ENCODE measurements at regions not wholly inside any gene's neighbourhood (a gene's known extent, or its start where the extent isn't known, plus 50 kb on each side); places are given as distances from the start of the nearest gene placed in this dataset.

DNA sequence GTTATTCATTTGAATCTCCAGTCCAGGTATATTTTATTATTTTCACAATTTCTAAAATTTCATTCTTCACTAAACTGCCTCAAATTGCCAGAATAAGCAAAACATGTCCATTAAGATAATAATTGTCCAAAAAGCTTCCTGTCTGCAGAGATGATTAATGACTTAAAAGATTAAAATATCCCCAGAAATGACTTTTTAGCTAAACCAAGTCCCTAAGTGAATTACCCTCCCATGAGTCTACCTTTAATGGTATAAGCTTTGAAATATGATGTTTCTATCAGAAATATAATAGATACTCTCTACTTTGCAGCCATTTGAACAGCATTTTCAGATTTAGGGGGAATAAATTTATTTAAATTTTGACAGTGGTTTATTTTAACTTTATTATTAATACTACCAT is 289.2 kb upstream of the EMCN start:
- TF ChIP-seq EZH2 (IDR thresholded peaks at IDR 0.05; ENCODE audit: borderline replicate concordance, low read depth, low read length, severe bottlenecking), result no peak
- TF ChIP-seq, protein P1, sequence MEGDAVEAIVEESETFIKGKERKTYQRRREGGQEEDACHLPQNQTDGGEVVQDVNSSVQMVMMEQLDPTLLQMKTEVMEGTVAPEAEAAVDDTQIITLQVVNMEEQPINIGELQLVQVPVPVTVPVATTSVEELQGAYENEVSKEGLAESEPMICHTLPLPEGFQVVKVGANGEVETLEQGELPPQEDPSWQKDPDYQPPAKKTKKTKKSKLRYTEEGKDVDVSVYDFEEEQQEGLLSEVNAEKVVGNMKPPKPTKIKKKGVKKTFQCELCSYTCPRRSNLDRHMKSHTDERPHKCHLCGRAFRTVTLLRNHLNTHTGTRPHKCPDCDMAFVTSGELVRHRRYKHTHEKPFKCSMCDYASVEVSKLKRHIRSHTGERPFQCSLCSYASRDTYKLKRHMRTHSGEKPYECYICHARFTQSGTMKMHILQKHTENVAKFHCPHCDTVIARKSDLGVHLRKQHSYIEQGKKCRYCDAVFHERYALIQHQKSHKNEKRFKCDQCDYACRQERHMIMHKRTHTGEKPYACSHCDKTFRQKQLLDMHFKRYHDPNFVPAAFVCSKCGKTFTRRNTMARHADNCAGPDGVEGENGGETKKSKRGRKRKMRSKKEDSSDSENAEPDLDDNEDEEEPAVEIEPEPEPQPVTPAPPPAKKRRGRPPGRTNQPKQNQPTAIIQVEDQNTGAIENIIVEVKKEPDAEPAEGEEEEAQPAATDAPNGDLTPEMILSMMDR (IDR thresholded peaks at IDR 0.05; ENCODE audit: borderline replicate concordance, extremely low read depth, low read length, poor library complexity, severe bottlenecking), result no peak
- ATAC-seq (ENCODE audit: insufficient read depth, low read depth), result no peak

DNA sequence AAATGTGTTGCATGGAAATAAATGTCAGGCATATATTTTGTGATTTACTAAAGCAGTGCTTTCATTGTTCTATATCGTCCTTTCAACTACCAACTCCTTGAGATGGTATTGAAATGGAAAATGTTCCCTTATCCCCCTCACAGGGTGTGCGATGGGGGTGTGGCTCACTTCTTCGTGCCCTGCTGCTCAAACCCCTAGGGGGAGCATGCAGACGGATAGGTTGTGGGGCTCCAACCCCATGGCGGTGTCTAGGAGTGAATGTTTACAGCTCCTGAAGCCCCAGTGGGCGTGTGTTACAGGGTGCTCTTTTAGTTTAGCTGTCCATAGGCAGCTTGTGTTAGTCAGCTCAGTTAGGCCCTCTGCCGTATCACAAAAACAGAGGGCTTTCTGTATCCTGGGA is 287.7 kb upstream of the EMCN start:
- Histone ChIP-seq H3K9me3 (ENCODE audit: insufficient read depth, low read length, severe bottlenecking) (no peaks in the 10 kb centered on the region), H3K27me3 (ENCODE audit: insufficient read depth, low read length, poor library complexity) (no peaks in the 10 kb centered on the region), H4K20me1 (ENCODE audit: insufficient read depth, low read length) (no peaks in the 10 kb centered on the region), H3K4me2 (ENCODE audit: insufficient read depth, low read length) (no peak overlapping the region), H3K4me3 (ENCODE audit: low read depth in 1 of 2, low read length in 2 of 2) (no peak overlapping the region), H3K36me3 (ENCODE audit: insufficient read depth, low read length) (no peaks in the 10 kb centered on the region), H3K79me2 (ENCODE audit: insufficient read depth, low read length) (no peaks in the 10 kb centered on the region), H2AFZ (ENCODE audit: low read depth, low read length) (no peak overlapping the region), H3K4me1 (ENCODE audit: insufficient read depth, low read length) (no peaks in the 10 kb centered on the region), H3K9ac (ENCODE audit: low read depth, low read length) (no peak overlapping the region), H3K27ac (ENCODE audit: low read length) (no peak overlapping the region)
- no peak for ATAC-seq (ENCODE audit: insufficient read depth, low read depth)
- TF ChIP-seq, protein P1 (IDR thresholded peaks at IDR 0.05; ENCODE audit: borderline replicate concordance, extremely low read depth, low read length, poor library complexity, severe bottlenecking), result peak; percentile 3
- no peak for TF ChIP-seq EZH2 (IDR thresholded peaks at IDR 0.05; ENCODE audit: borderline replicate concordance, low read depth, low read length, severe bottlenecking)
- no peak for DNase-seq

More for the DNA sequence above, 289.2 kb upstream of the EMCN start:
- H3K4me1 ChIP-seq (ENCODE audit: insufficient read depth, low read length), result no peaks in the 10 kb centered on the region
- no peaks in the 10 kb centered on the region for H3K27me3 ChIP-seq (ENCODE audit: insufficient read depth, low read length, poor library complexity)
- H3K36me3 ChIP-seq (ENCODE audit: insufficient read depth, low read length), result no peaks in the 10 kb centered on the region
- H3K4me2 ChIP-seq (ENCODE audit: insufficient read depth, low read length), result no peak overlapping the region
- H3K9ac ChIP-seq (ENCODE audit: low read depth, low read length), result no peak overlapping the region
- no peak overlapping the region for H3K4me3 ChIP-seq (ENCODE audit: low read depth in 1 of 2, low read length in 2 of 2)
- H3K27ac ChIP-seq (ENCODE audit: low read length), result no peak overlapping the region
- no peak for DNase-seq
- H2AFZ ChIP-seq (ENCODE audit: low read depth, low read length), result no peak overlapping the region
- H3K9me3 ChIP-seq (ENCODE audit: insufficient read depth, low read length, severe bottlenecking), result no peaks in the 10 kb centered on the region
- H4K20me1 ChIP-seq (ENCODE audit: insufficient read depth, low read length), result no peaks in the 10 kb centered on the region
- no peaks in the 10 kb centered on the region for H3K79me2 ChIP-seq (ENCODE audit: insufficient read depth, low read length)

DNA sequence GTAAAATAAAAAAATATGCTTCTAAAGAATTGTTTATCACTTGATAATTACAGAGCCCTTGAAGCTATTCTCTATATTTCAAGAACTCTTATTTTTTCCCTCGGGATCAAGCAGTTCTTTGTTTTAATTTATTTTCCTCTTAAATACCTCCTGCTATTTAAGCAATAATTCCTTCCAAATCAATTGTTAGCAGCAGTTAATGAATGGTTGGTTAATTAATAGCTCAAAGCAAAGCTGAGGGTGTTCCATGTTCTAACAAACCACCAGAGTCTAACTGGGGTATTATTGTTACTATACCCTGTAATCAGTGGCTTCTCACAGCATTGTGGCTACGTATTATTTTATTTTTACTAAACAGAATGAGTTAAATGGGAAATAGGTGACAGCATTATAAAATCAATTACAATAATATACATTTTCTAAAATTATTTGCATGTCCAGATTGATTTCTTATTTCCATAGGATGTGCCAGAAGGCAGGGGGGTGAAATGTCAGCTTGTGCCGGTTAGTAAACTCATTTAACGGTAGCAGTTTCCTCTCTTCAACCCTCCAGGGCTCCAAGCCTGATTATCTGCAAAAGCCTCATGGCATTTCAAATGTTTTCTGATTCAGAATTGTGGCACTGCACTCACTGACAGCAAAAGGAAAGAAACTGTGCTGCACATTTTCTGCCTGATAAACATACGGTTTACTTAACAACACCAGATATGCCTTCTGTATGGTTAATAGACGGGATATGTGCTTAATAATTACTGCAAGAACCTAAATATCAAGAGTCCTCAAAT is 286.9 kb upstream of the EMCN start:
- ATAC-seq (ENCODE audit: insufficient read depth, low read depth) (no peak), DNase-seq (no peak)
- Histone ChIP-seq H3K9ac (ENCODE audit: low read depth, low read length) (no peak overlapping the region), H2AFZ (ENCODE audit: low read depth, low read length) (no peak overlapping the region), H3K27me3 (ENCODE audit: insufficient read depth, low read length, poor library complexity) (no peaks in the 10 kb centered on the region), H3K27ac (ENCODE audit: low read length) (no peak overlapping the region), H4K20me1 (ENCODE audit: insufficient read depth, low read length) (no peaks in the 10 kb centered on the region), H3K4me3 (ENCODE audit: low read depth in 1 of 2, low read length in 2 of 2) (no peak overlapping the region), H3K4me2 (ENCODE audit: insufficient read depth, low read length) (no peak overlapping the region), H3K4me1 (ENCODE audit: insufficient read depth, low read length) (no peaks in the 10 kb centered on the region), H3K36me3 (ENCODE audit: insufficient read depth, low read length) (no peaks in the 10 kb centered on the region), H3K9me3 (ENCODE audit: insufficient read depth, low read length, severe bottlenecking) (no peaks in the 10 kb centered on the region), H3K79me2 (ENCODE audit: insufficient read depth, low read length) (no peaks in the 10 kb centered on the region)
- no peak for TF ChIP-seq EZH2 (IDR thresholded peaks at IDR 0.05; ENCODE audit: borderline replicate concordance, low read depth, low read length, severe bottlenecking)
- TF ChIP-seq, protein P1 (IDR thresholded peaks at IDR 0.05; ENCODE audit: borderline replicate concordance, extremely low read depth, low read length, poor library complexity, severe bottlenecking), result no peak
